ENCODE measurements at regions not wholly inside any gene's neighbourhood (a gene's known extent, or its start where the extent isn't known, plus 50 kb on each side); places are given as distances from the start of the nearest gene placed in this dataset.
"Not testable (repeated sequence)": the region's sequence is repeated elsewhere in the genome, so short reads cannot be mapped to it uniquely, and the experiment has no call there.

GRCh38 chr3:82208002-82208710, 446.7 kb upstream of the GBE1 start:
- no peak for FAIRE-seq

DNA sequence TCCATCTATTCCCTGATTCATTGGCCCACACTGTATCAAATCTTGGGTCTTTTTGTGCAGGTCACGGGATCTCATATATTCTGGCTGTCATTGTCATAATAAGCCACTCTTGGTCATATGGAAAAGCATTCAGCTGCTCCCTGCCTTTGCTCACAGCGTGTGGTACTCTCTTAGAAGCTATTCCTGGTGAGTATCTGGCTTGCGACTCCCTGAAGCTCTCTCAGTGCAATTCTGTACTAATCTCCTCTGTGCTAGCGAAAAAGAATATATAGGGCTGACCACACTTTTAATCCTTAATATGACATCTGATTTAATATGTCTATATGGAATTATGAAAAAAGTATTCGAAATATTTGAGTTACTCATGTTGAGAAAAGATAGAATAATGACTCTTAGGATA, 440.8 kb upstream of the GBE1 start:
- DNase-seq (ENCODE audit: low spot score in 2 of 2) (no peak), FAIRE-seq (no peak)

More at GRCh38 chr3:82208002-82208710, 446.7 kb upstream of the GBE1 start:
- no peak for DNase-seq (ENCODE audit: low spot score in 2 of 2)

- FAIRE-seq (no peak), DNase-seq (ENCODE audit: low spot score in 2 of 2) (no peak)
These were observed 439.9 kb upstream of the GBE1 start for GRCh38 chr3:82201316-82201715.

DNA sequence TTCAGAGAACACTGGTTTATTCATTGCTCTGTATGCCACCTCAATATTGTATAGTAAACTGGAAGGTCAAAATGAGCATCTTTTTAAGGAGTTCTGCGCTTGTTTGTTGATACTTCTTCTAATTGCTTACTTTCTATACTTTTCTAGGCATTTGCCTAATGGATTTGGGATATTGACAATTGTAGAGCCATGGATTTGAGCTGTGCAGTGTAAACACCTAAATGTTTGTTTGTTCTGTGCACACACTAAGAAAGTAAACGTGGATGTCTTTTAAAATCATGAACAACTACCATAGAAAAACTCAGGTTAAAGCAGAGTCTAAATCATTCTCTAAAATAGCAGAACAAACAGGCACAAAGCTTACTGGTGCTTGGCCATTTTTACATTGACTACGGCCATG, 436.6 kb upstream of the GBE1 start:
- FAIRE-seq = no peak
- DNase-seq (ENCODE audit: low spot score in 2 of 2) = no peak

GRCh38 chr3:82196645-82197044, 435.2 kb upstream of the GBE1 start:
- FAIRE-seq (no peak), DNase-seq (ENCODE audit: low spot score in 2 of 2) (no peak)

DNA sequence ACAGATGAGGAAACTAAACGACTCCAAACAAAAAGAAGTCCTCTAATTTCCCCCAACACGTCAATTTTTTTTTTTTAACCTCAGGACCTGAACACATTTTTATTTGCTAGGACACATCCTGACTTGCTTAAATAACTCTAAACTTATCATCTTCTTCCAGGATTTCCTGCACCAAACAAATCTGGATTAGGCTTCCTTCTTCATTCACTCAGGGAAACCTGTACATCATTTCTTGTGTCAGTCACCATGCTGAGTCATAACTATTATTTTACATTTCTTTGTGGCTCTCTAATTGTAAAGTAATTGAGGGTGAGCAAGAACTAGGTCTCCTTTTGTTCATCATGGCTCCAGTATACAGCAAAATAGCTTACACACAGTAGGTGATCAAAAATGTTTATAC, 433.4 kb upstream of the GBE1 start:
- FAIRE-seq (no peak), DNase-seq (ENCODE audit: low spot score in 2 of 2) (no peak)

DNA sequence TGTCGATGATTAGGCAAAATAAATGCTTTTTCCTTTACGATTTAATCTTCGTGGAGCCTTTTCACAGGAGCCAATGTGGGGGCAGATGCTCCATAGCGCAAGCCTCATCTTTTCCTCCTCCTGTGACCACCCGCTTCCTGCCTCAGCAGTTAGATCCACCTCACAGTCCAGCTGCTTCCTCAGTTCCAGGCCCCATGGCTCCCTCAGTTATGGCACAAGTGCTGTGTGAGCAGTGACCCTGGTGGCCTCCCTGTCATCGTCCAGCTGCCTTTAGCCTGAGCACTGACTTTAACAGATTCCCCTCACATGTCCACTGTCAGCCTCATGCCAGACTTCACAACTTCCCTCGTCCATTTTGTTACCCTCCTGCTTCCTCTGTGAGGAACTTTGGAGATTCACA, 424.6 kb upstream of the GBE1 start:
- FAIRE-seq (no peak), DNase-seq (ENCODE audit: low spot score in 2 of 2) (no peak)

GRCh38 chr3:82179291-82179690, 417.8 kb upstream of the GBE1 start:
- FAIRE-seq (no peak), DNase-seq (ENCODE audit: low spot score in 2 of 2) (no peak)

- FAIRE-seq (no peak), DNase-seq (ENCODE audit: low spot score in 2 of 2) (no peak)
These were observed 416.8 kb upstream of the GBE1 start for GRCh38 chr3:82178291-82178690.

GRCh38 chr3:82177774-82178173, 416.3 kb upstream of the GBE1 start:
- FAIRE-seq (no peak), DNase-seq (ENCODE audit: low spot score in 2 of 2) (no peak)

- DNase-seq (ENCODE audit: low spot score in 2 of 2) = no peak
- FAIRE-seq = no peak
These were observed 403.8 kb upstream of the GBE1 start for GRCh38 chr3:82165266-82165665.

GRCh38 chr3:82163907-82164520, 402.6 kb upstream of the GBE1 start:
- no peak for DNase-seq (ENCODE audit: low spot score in 2 of 2)
- FAIRE-seq = peak; percentile 92

DNA sequence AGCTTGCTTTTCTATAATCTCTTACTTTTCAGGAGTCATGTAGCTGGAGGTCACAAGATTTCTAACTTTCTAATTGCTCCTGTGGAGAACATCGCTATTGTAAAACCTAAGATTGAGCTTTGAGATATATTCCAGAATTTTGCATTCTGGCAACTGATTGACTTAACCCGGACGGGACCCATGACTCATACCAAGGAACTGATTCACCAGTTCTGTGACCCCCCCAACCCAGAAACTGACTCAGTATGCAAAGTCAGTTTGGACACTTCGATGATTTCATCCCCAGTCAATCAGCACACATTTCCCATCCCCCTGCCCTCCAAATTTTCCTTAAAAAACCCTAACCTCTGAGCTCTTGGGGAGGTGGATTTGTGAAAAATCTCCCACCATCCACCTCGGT, 396.5 kb upstream of the GBE1 start:
- DNase-seq (ENCODE audit: low spot score in 2 of 2) (no peak), FAIRE-seq (no peak)

DNA sequence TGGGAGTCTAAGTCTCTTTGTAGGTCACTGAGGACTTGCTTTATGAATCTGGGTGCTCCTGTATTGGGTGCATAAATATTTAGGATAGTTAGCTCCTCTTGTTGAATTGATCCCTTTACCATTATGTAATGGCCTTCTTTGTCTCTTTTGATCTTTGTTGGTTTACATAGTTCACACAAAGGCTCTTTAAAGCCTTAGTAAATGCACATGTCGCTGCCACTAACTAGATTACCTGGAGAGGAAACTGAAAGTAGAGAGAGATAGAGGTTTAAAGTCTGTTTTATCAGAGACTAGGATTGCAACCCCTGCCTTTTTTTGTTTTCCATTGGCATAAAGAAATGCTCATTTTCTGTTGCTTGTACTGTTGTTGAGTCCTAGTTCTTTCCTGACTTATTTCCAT, 392.4 kb upstream of the GBE1 start:
- not testable (repeated sequence) for DNase-seq (ENCODE audit: low spot score in 2 of 2); FAIRE-seq

DNA sequence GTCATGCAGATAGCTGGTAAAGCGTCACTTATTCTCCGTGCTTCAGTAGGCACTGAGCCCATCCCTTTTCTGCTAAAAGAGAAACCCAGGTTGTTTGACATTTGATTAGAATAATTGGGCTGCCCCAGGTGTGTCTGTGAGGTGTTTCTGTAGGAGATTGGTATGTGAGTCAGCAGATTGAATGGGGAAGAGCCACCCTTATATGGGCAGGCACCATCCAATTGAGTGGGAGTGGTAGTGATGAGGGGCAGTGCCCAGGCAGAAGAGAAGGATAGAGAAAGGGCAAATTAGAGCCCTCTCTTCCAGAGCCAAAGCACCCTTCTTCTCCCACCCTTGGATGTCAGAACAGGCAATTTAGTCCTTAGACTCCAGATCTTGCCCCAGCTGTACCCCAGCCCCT, 384.3 kb upstream of the GBE1 start:
- DNase-seq (ENCODE audit: low spot score in 2 of 2) (no peak), FAIRE-seq (no peak)

- DNase-seq (ENCODE audit: low spot score in 2 of 2) (no peak), FAIRE-seq (no peak)
These were observed 383.4 kb upstream of the GBE1 start for GRCh38 chr3:82144811-82145210.

- DNase-seq (ENCODE audit: low spot score in 2 of 2) (no peak), FAIRE-seq (no peak)
These were observed 382.4 kb upstream of the GBE1 start for GRCh38 chr3:82143661-82144412.

DNA sequence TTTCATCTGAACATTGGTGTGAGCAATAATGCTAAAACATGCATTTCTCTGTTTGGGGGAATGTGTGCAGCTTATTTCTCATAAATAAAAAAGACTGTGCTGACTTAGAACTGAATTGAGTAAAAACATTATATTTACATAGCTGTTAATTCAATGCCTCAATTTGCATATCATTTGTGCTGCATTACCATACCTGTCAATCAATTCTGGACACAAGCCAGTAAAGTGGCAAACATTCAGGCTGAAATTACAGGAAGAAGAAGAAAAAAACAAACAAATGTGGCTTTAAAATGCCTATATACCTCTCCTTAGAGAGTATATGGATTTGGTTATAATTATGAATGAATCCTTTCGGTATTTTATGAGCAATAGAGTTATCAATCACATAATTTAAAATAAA, 380.1 kb upstream of the GBE1 start:
- no peak for FAIRE-seq
- no peak for DNase-seq (ENCODE audit: low spot score in 2 of 2)

GRCh38 chr3:82137861-82138260, 376.4 kb upstream of the GBE1 start:
- FAIRE-seq (no peak), DNase-seq (ENCODE audit: low spot score in 2 of 2) (no peak)

DNA sequence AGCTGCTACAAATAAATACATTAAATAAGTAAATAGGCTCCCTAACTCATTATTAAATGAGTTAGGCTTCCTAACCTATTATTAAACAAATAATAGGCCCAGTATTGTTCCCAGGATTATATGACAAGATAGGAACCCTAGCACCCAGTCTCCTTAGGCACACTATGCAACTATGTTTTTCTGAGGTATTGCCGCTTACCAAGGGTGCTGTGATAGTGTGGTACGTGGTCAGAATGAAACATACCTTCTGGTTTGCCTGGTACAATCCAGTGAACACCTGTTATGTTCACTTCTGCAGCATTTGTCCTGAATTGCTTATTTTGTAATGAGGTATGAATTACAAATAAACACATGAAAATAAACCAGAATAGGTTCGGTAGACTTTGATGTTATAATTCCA, 375.6 kb upstream of the GBE1 start:
- DNase-seq (ENCODE audit: low spot score in 2 of 2) (no peak), FAIRE-seq (no peak)

DNA sequence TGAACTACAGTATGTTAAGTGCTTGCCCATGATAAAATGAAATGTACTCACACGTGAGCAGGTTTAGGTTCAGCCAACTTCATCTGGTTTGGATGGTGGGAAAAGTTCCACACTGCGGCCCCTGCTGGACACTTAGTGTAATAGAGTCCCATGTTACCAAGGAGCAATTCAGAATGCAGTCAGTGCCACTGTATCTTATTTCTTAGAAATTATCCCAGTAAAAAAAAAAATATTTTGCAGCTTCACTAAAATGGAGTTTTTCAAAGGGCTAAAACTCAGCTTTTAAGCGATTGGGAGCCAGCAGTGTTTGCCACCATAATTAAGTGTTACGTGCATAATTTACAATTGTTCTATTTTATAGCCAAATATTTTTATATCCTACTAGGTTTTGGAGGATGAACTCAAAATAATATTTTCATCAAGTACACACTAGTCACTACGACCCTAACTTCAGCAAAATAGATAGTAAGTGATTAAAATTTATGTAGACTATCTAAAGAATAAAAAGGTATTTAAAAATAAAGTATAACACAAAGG, 371.7 kb upstream of the GBE1 start:
- peak; percentile 21 for FAIRE-seq
- peak in 1 of 2 donors; percentile 22 for DNase-seq (ENCODE audit: low spot score in 2 of 2)
